PC-9 (cell line): ENCODE measurements at regions not wholly inside any gene's neighbourhood (a gene's known extent, or its start where the extent isn't known, plus 50 kb on each side); places are given as distances from the start of the nearest gene placed in this dataset.

Experiments
- BruUV-seq: library from RNA; stranded (reverse); fragments of 400-500 nt; replicated peaks from 2 replicates; lab custom pipeline; 2021; lab: Mats Ljungman, UMichigan
- CTCF ChIA-PET: fragments of 300-600 bp; sonication (Branson Sonifier 250); formaldehyde crosslinking; loops from one replicate; lab custom pipeline; 2022; ENCODE audit warnings: antibody characterized with exemption; lab: Charles Lee
- POLR2A ChIA-PET: fragments of 300-600 bp; sonication (Branson Sonifier 250); formaldehyde crosslinking; loops from one replicate; lab custom pipeline; 2022; ENCODE audit warnings: antibody characterized with exemption; ENCODE audit not compliant: unreplicated experiment; lab: Charles Lee
- DNase-seq, 2 experiments: peaks; one replicate each; pipeline versions ENCODE4 v3.0.0 to v3.0.0-alpha.2; 2015 to 2022; ENCODE audit warnings: mixed read lengths in 1 of 2
- H2AFZ ChIP-seq: fragments of 200-600 bp; sonication (generic); 2 replicates; pipeline ENCODE4 v1.8.1; 2017; ENCODE audit warnings: antibody characterized with exemption
- H3F3A ChIP-seq: fragments of 200-600 bp; sonication (generic); 2 replicates; pipeline ENCODE4 v1.8.1; 2017; ENCODE audit warnings: antibody characterized with exemption, mild to moderate bottlenecking, low read depth; ENCODE audit not compliant: insufficient read depth
- H3K27ac ChIP-seq: fragments of 200-600 bp; sonication (generic); 2 replicates; pipeline ENCODE4 v1.6.1; 2016; ENCODE audit warnings: mixed run types
- H3K27me3 ChIP-seq: fragments of 200-600 bp; sonication (generic); 2 replicates; pipeline ENCODE4 v1.6.1; 2016; ENCODE audit warnings: low read depth, mixed run types; ENCODE audit not compliant: insufficient read depth
- H3K36me3 ChIP-seq: fragments of 200-600 bp; sonication (generic); 2 replicates; pipeline ENCODE4 v1.6.1; 2016; ENCODE audit warnings: low read depth, mixed run types
- H3K4me1 ChIP-seq: fragments of 200-600 bp; sonication (generic); replicated peaks from 2 replicates; pipeline ENCODE4 v1.6.1; 2016; ENCODE audit warnings: mixed run types; ENCODE audit not compliant: insufficient read depth
- H3K4me2 ChIP-seq: fragments of 200-600 bp; sonication (generic); 2 replicates; pipeline ENCODE4 v1.6.1; 2017; ENCODE audit warnings: mixed run types
- H3K4me3 ChIP-seq: fragments of 200-600 bp; sonication (generic); 2 replicates; pipeline ENCODE4 v1.6.1; 2016; ENCODE audit warnings: mixed run types
- H3K79me2 ChIP-seq: fragments of 200-600 bp; sonication (generic); 2 replicates; pipeline ENCODE4 v1.6.1; 2017; ENCODE audit warnings: low read depth, mixed run types
- H3K9me2 ChIP-seq: fragments of 200-600 bp; sonication (generic); 2 replicates; pipeline ENCODE4 v1.8.1; 2017; ENCODE audit warnings: mild to moderate bottlenecking; ENCODE audit not compliant: insufficient read depth
- H3K9me3 ChIP-seq: fragments of 200-600 bp; sonication (generic); 2 replicates; pipeline ENCODE4 v1.8.1; 2016; ENCODE audit warnings: low read depth; ENCODE audit not compliant: insufficient read depth
- H4K20me1 ChIP-seq: fragments of 200-600 bp; sonication (generic); 2 replicates; pipeline ENCODE4 v1.8.1; 2017; ENCODE audit not compliant: insufficient read depth
- EZH2 ChIP-seq: fragments of 200-600 bp; sonication (generic); IDR thresholded peaks from 2 replicates; pipeline ENCODE4 v1.8.0; 2017; ENCODE audit warnings: antibody characterized with exemption, low read depth
- intact Hi-C: fragments of 100-400 bp; cut with micrococcal nuclease; formaldehyde crosslinking; loops from one replicate; pipeline ENCODE4 v1.10.0; 2022; ENCODE audit not compliant: unreplicated experiment
- TF ChIP-seq, protein P1 (sequence below): fragments of 200-600 bp; sonication (generic); conservative IDR thresholded peaks from 2 replicates; pipeline ENCODE4 v1.6.1; 2017; ENCODE audit warnings: mixed run types, antibody characterized with exemption, mild to moderate bottlenecking, moderate library complexity

- Histone ChIP-seq H3K9me2 (no peaks in the 10 kb centered on the region), H3K4me1 (peaks cover 15% of the 10 kb centered on the region), H3K27me3 (no peaks in the 10 kb centered on the region), H3K4me3 (peak overlapping the region; percentile 6; the same call in 1 of the 2 replicates), H3K79me2 (no peaks in the 10 kb centered on the region), H3K27ac (peak overlapping the region; percentile 83), H4K20me1 (no peaks in the 10 kb centered on the region), H3K9me3 (no peaks in the 10 kb centered on the region), H3K36me3 (no peaks in the 10 kb centered on the region), H3K4me2 (peak overlapping the region; percentile 48), H3F3A (peaks cover 5% of the 10 kb centered on the region; the same call in 1 of the 2 replicates), H2AFZ (peak overlapping the region; percentile 20; the same call in 1 of the 2 replicates)
- ChIA-PET POLR2A (no interaction called here), CTCF (no interaction called here)
- intact Hi-C loops, result no loop called here
- DNase-seq, result no peak
- TF ChIP-seq EZH2, result no peak
- no TSS peak for BruUV-seq
Observed at GRCh38 chr3:36165509-36166290, 214.6 kb upstream of the STAC start.

DNA sequence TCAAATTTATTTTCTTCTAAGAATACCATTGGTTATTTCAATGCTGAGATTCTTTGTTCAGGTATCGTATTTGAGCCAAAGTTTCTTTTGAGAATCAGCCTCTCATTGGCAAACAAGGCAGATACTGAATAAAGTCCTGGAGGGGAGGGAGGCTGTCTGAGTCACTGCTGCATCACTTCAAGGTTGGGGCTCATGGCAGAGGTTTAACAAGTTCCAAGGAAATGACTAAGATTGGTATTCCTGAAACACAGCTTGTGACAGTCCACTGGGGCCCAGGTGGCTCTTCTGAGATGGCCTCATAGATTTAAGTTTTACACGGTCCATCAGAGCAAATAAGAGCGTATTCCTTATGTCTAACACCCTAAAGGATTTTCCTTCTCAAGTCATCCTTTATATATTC, 213.8 kb upstream of the STAC start:
- Histone ChIP-seq H3K27ac (peak overlapping the region; percentile 83), H3K4me3 (peak overlapping the region; percentile 6; the same call in 1 of the 2 replicates), H4K20me1 (no peaks in the 10 kb centered on the region), H3K4me2 (peak overlapping the region; percentile 48), H3F3A (peaks cover 5% of the 10 kb centered on the region; the same call in 1 of the 2 replicates), H2AFZ (peak overlapping the region; percentile 20; the same call in 1 of the 2 replicates), H3K9me2 (no peaks in the 10 kb centered on the region), H3K79me2 (no peaks in the 10 kb centered on the region), H3K9me3 (no peaks in the 10 kb centered on the region), H3K36me3 (no peaks in the 10 kb centered on the region), H3K27me3 (no peaks in the 10 kb centered on the region), H3K4me1 (peaks cover 15% of the 10 kb centered on the region)
- intact Hi-C loops, result no loop called here
- DNase-seq, result peak; percentile 62 to 87
- ChIA-PET POLR2A (no interaction called here), CTCF (no interaction called here)
- TF ChIP-seq, protein P1, sequence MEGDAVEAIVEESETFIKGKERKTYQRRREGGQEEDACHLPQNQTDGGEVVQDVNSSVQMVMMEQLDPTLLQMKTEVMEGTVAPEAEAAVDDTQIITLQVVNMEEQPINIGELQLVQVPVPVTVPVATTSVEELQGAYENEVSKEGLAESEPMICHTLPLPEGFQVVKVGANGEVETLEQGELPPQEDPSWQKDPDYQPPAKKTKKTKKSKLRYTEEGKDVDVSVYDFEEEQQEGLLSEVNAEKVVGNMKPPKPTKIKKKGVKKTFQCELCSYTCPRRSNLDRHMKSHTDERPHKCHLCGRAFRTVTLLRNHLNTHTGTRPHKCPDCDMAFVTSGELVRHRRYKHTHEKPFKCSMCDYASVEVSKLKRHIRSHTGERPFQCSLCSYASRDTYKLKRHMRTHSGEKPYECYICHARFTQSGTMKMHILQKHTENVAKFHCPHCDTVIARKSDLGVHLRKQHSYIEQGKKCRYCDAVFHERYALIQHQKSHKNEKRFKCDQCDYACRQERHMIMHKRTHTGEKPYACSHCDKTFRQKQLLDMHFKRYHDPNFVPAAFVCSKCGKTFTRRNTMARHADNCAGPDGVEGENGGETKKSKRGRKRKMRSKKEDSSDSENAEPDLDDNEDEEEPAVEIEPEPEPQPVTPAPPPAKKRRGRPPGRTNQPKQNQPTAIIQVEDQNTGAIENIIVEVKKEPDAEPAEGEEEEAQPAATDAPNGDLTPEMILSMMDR, result no peak
- no peak for TF ChIP-seq EZH2
- BruUV-seq, result no TSS peak

DNA sequence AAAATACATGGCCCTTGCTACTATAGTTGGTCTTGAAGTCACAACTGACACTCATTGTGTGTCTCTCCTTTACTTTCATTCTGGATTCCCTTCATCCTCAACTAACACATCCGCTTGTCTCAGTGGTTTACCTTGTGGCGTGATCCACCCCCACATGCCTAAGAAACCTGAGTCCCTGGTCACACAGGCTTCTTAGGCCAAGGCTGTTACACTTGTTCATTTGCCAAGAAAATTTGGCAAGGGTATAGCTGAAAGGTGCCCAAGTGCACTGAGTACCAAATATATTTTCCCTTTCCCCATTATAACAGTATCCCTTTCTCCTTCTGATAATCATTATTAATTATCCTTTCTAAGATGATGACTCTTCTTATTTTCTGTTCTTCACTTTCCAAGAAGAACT, 207.6 kb upstream of the STAC start:
- CTCF ChIA-PET, result no interaction called here
- H2AFZ ChIP-seq, result no peak overlapping the region

More for the DNA sequence above, 207.6 kb upstream of the STAC start:
- POLR2A ChIA-PET, result no interaction called here
- intact Hi-C loops, result no loop called here
- no peaks in the 10 kb centered on the region for H3K36me3 ChIP-seq
- DNase-seq, result no peak
- no TSS peak for BruUV-seq
- no peaks in the 10 kb centered on the region for H3K4me1 ChIP-seq
- H3K79me2 ChIP-seq, result no peaks in the 10 kb centered on the region
- TF ChIP-seq EZH2, result no peak
- TF ChIP-seq, protein P1, result no peak
- no peaks in the 10 kb centered on the region for H3K9me3 ChIP-seq
- H3K4me3 ChIP-seq, result no peak overlapping the region
- 0 out of 2 replicates have a peak, but pooled peaks cover 8% of the 10 kb centered on the region for H3K9me2 ChIP-seq
- no peaks in the 10 kb centered on the region for H3F3A ChIP-seq
- H3K27me3 ChIP-seq, result no peaks in the 10 kb centered on the region
- no peak overlapping the region for H3K4me2 ChIP-seq
- H3K27ac ChIP-seq, result no peak overlapping the region
- no peaks in the 10 kb centered on the region for H4K20me1 ChIP-seq
